Endothelial cell of umbilical vein (primary cell): ENCODE measurements at regions not wholly inside any gene's neighbourhood (a gene's known extent, or its start where the extent isn't known, plus 50 kb on each side); places are given as distances from the start of the nearest gene placed in this dataset.

Source experiments
- BruUV-seq: library from RNA; stranded (reverse); fragments of 400-500 nt; replicated peaks from 2 replicates; lab custom pipeline; 2021; lab: Mats Ljungman, UMichigan
- CTCF ChIA-PET: fragments of 300-600, 350-600 bp; sonication (Branson Sonifier 250); formaldehyde crosslinking; loops from one replicate; lab custom pipeline; 2021; ENCODE audit warnings: antibody characterized with exemption, inconsistent platforms; lab: Charles Lee
- POLR2A ChIA-PET: fragments of 300-600, 350-600 bp; sonication (Branson Sonifier 250); formaldehyde crosslinking; loops from one replicate; lab custom pipeline; 2021; ENCODE audit warnings: antibody characterized with exemption, inconsistent platforms; lab: Charles Lee
- DNase-seq: peaks from one replicate; pipeline ENCODE4 v3.0.0-alpha.2; 2011; ENCODE audit warnings: low read depth, low spot score
- FAIRE-seq: peaks from 2 replicates; lab custom pipeline; 2011; peaks lifted over from hg19 to GRCh38; lab: Jason Lieb, UNC
- H2AFZ ChIP-seq: 2 replicates; pipeline ENCODE4 v1.6.0; 2012; ENCODE audit warnings: low read depth, low read length, control low read depth, inconsistent platforms
- H3K27ac ChIP-seq: 2 replicates; pipeline ENCODE4 v1.5.1; 2011; ENCODE audit warnings: low read depth, mild to moderate bottlenecking, control low read depth, low read length, moderate library complexity; ENCODE audit not compliant: insufficient read depth
- H3K27me3 ChIP-seq, 2 experiments: 2 replicates each; pipeline versions ENCODE4 v1.6.0 to v1.6.1; 2011; ENCODE audit warnings: low read length in 2 of 2, mixed read lengths in 1 of 2; ENCODE audit not compliant: control insufficient read depth in 2 of 2, insufficient read depth in 2 of 2
- H3K36me3 ChIP-seq, 2 experiments: 2 replicates in 1 of 2; 3 replicates in 1 of 2; pipeline ENCODE4 v1.5.1; 2011; ENCODE audit warnings: low read length in 2 of 2, mild to moderate bottlenecking in 1 of 2, moderate library complexity in 1 of 2; ENCODE audit not compliant: control insufficient read depth in 2 of 2, insufficient read depth in 2 of 2; ENCODE audit errors: extremely low read depth in 1 of 2
- H3K4me1 ChIP-seq: 3 replicates; pipeline ENCODE4 v1.5.1; 2011; ENCODE audit warnings: mild to moderate bottlenecking, low read length; ENCODE audit not compliant: control insufficient read depth, insufficient read depth; ENCODE audit errors: extremely low read depth
- H3K4me2 ChIP-seq: 2 replicates; pipeline ENCODE4 v1.6.1; 2011; ENCODE audit warnings: low read length, control low read depth, mixed read lengths; ENCODE audit not compliant: insufficient read depth
- H3K4me3 ChIP-seq, 3 experiments: fragments of 200-600 bp in 1 of 3; sonication (generic), shearing (Covaris generic) in 1 of 3; replicated peaks in 1 of 3; 2 replicates each; pipeline ENCODE4 v1.5.1; 2011 to 2016; ENCODE audit warnings: control low read depth in 3 of 3, low read length in 3 of 3, mild to moderate bottlenecking in 2 of 3, inconsistent platforms in 1 of 3, low read depth in 1 of 3, moderate library complexity in 1 of 3; ENCODE audit not compliant: insufficient read depth in 1 of 3
- H3K79me2 ChIP-seq: 2 replicates; pipeline ENCODE4 v1.6.0; 2012; ENCODE audit warnings: low read length, inconsistent platforms; ENCODE audit not compliant: control insufficient read depth, insufficient read depth
- H3K9ac ChIP-seq: replicated peaks from 2 replicates; pipeline ENCODE3; 2011; ENCODE audit warnings: low read length, control low read depth; ENCODE audit not compliant: insufficient read depth; ENCODE audit errors: extremely low read depth
- H3K9me1 ChIP-seq: replicated peaks from 3 replicates; pipeline ENCODE4 v1.6.0; 2011; ENCODE audit warnings: mild to moderate bottlenecking, low read length; ENCODE audit not compliant: control insufficient read depth, insufficient read depth; ENCODE audit errors: extremely low read depth
- H3K9me3 ChIP-seq: replicated peaks from 2 replicates; pipeline ENCODE4 v1.5.1; 2012; ENCODE audit warnings: low read length, inconsistent platforms; ENCODE audit not compliant: control insufficient read depth, insufficient read depth
- H4K20me1 ChIP-seq: replicated peaks from 2 replicates; pipeline ENCODE3; 2011; ENCODE audit warnings: mild to moderate bottlenecking, low read length; ENCODE audit not compliant: control insufficient read depth, insufficient read depth; ENCODE audit errors: extremely low read depth
- EZH2 ChIP-seq: IDR thresholded peaks from 2 replicates; pipeline ENCODE4 v1.6.1; 2012; ENCODE audit warnings: borderline replicate concordance, low read depth, mild to moderate bottlenecking, moderate library complexity, low read length, inconsistent platforms; ENCODE audit not compliant: severe bottlenecking
- FOS ChIP-seq: IDR thresholded peaks from 2 replicates; pipeline ENCODE4 v1.6.1; 2011; ENCODE audit warnings: mild to moderate bottlenecking, low read length, moderate library complexity, borderline replicate concordance; ENCODE audit not compliant: insufficient read depth
- GATA2 ChIP-seq: IDR thresholded peaks from 2 replicates; pipeline ENCODE4 v1.7.0; 2011; ENCODE audit warnings: low read depth, mild to moderate bottlenecking, moderate library complexity, mixed read lengths, low read length; ENCODE audit not compliant: insufficient read length, insufficient read depth
- JUN ChIP-seq: IDR thresholded peaks from 2 replicates; pipeline ENCODE4 v1.6.1; 2011; ENCODE audit warnings: borderline replicate concordance, low read depth; ENCODE audit not compliant: insufficient read length, insufficient read depth
- MYC ChIP-seq: IDR thresholded peaks from one replicate; pipeline ENCODE4 v1.6.1; 2011; ENCODE audit warnings: mild to moderate bottlenecking, low read depth, low read length
- POLR2A ChIP-seq: IDR thresholded peaks from 2 replicates; pipeline ENCODE4 v1.6.1; 2012; ENCODE audit warnings: low read depth, mild to moderate bottlenecking, control low read depth, low read length
- POLR2AphosphoS5 ChIP-seq: IDR thresholded peaks from 2 replicates; pipeline ENCODE4 v1.6.1; 2012; ENCODE audit warnings: low read depth, mild to moderate bottlenecking, control low read depth, low read length, moderate library complexity; ENCODE audit not compliant: insufficient read depth
- dilution Hi-C: fragments of 300-500 bp; cut with MboI; formaldehyde crosslinking; loops from one replicate; pipeline ENCODE4 v1.15.0; 2019; ENCODE audit warnings: low sequenced_read_pairs; ENCODE audit not compliant: extremely low pct_ligation_motif_present
- intact Hi-C: fragments of 100-400 bp; cut with micrococcal nuclease; formaldehyde crosslinking; loops from one replicate; pipeline ENCODE4 v1.10.0; 2022
- TF ChIP-seq, protein P1 (sequence below): IDR thresholded peaks from 2 replicates; pipeline ENCODE4 v1.6.1; 2011; ENCODE audit not compliant: insufficient read depth, insufficient read length
- TF ChIP-seq, protein P2 (sequence below), 2 donors: IDR thresholded peaks; 1 replicate in 1 of 2; 2 replicates in 1 of 2; pipeline ENCODE4 v1.5.1; 2011; ENCODE audit warnings: low read length in 2 of 2, mild to moderate bottlenecking in 2 of 2, moderate library complexity in 2 of 2, control low read depth in 1 of 2, inconsistent platforms in 1 of 2, low read depth in 1 of 2; ENCODE audit not compliant: insufficient read depth in 1 of 2; ENCODE audit errors: extremely low read depth in 1 of 2

DNA sequence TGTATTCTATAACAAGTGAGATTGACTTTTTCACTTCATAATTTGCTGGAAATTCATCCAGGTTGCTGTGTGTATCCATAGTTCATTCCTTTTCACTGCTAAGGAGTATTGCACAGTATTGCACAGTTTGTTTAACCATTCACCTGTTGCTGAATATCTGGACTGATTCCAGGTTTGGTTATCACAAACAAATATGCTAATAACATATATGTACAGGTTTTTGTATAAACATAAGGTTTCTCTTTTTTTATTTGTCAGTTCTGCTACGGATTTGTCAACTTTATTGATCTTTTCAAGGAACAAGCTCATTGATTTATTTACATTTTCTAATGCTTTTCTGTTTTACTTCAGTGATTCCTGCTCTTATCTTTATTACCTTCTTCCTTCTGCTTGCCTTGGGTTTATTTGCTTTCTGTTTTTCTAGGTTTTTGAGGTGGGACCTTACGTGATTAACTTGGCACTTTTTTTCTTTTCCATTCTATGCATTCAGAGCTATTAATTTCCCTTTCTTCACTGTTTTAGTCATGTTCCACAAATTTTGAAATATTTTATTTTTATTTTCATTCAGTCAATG, 117.0 kb upstream of the OGFRL1 start:
- H3K9me3 ChIP-seq: no peaks in the 10 kb centered on the region
- no peak overlapping the region for H3K9ac ChIP-seq
- H2AFZ ChIP-seq: no peak overlapping the region
- peaks cover 0 to 6% of the 10 kb centered on the region in 2 experiments for H3K27me3 ChIP-seq
- no peaks in the 10 kb centered on the region for H3K79me2 ChIP-seq
- no peak overlapping the region for H3K27ac ChIP-seq
- dilution Hi-C loops: no loop called here
- H3K4me1 ChIP-seq: no peaks in the 10 kb centered on the region
- FAIRE-seq (no peak), DNase-seq (no peak)
- H3K36me3 ChIP-seq: no peaks in the 10 kb centered on the region
- H3K4me2 ChIP-seq: no peak overlapping the region
- intact Hi-C loops: no loop called here
- ChIA-PET POLR2A (no interaction called here), CTCF (no interaction called here)
- TF ChIP-seq EZH2 (no peak), POLR2AphosphoS5 (no peak), MYC (no peak), FOS (no peak), GATA2 (no peak), POLR2A (no peak), JUN (no peak)
- TF ChIP-seq, protein P1, sequence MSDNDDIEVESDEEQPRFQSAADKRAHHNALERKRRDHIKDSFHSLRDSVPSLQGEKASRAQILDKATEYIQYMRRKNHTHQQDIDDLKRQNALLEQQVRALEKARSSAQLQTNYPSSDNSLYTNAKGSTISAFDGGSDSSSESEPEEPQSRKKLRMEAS: no peak
- TF ChIP-seq, protein P2, sequence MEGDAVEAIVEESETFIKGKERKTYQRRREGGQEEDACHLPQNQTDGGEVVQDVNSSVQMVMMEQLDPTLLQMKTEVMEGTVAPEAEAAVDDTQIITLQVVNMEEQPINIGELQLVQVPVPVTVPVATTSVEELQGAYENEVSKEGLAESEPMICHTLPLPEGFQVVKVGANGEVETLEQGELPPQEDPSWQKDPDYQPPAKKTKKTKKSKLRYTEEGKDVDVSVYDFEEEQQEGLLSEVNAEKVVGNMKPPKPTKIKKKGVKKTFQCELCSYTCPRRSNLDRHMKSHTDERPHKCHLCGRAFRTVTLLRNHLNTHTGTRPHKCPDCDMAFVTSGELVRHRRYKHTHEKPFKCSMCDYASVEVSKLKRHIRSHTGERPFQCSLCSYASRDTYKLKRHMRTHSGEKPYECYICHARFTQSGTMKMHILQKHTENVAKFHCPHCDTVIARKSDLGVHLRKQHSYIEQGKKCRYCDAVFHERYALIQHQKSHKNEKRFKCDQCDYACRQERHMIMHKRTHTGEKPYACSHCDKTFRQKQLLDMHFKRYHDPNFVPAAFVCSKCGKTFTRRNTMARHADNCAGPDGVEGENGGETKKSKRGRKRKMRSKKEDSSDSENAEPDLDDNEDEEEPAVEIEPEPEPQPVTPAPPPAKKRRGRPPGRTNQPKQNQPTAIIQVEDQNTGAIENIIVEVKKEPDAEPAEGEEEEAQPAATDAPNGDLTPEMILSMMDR (IDR thresholded peaks at IDR 0.05; ENCODE audit: extremely low read depth in 1 of 2, insufficient read depth in 1 of 2, low read depth in 1 of 2, low read length in 2 of 2): no peak
- no peaks in the 10 kb centered on the region for H3K9me1 ChIP-seq
- H3K4me3 ChIP-seq: no peak overlapping the region
- no TSS peak for BruUV-seq
- no peaks in the 10 kb centered on the region for H4K20me1 ChIP-seq
